GM23338 (cell line): ENCODE measurements at regions not wholly inside any gene's neighbourhood (a gene's known extent, or its start where the extent isn't known, plus 50 kb on each side); places are given as distances from the start of the nearest gene placed in this dataset.

ENCODE experiments used
- ATAC-seq: fragments of 200-7000 bp; cut with Tn5 transposase; 3 replicates; pipeline ENCODE4 v1.9.1; 2020
- DNase-seq: peaks from one replicate; pipeline ENCODE4 v3.0.0-alpha.2; 2015; ENCODE audit warnings: low spot score
- H2AFZ ChIP-seq: fragments of 200-600 bp; sonication (generic); 2 replicates; pipeline ENCODE4 v1.8.0; 2016; ENCODE audit warnings: antibody characterized with exemption, mild to moderate bottlenecking, moderate library complexity
- H3F3A ChIP-seq: fragments of 200-600 bp; sonication (generic); replicated peaks from 2 replicates; pipeline ENCODE4 v1.8.0; 2017; ENCODE audit warnings: antibody characterized with exemption, mixed run types, low read depth
- H3K27ac ChIP-seq: fragments of 200-600 bp; sonication (generic); 2 replicates; pipeline ENCODE4 v1.6.1; 2016; ENCODE audit warnings: low read depth
- H3K27me3 ChIP-seq: fragments of 200-600 bp; sonication (generic); 2 replicates; pipeline ENCODE4 v1.8.0; 2016; ENCODE audit warnings: mild to moderate bottlenecking, mixed run types, moderate library complexity; ENCODE audit not compliant: insufficient read depth
- H3K36me3 ChIP-seq: fragments of 200-600 bp; sonication (generic); 2 replicates; pipeline ENCODE4 v1.8.0; 2016; ENCODE audit warnings: mild to moderate bottlenecking; ENCODE audit not compliant: insufficient read depth
- H3K4me1 ChIP-seq: fragments of 200-600 bp; sonication (generic); 2 replicates; pipeline ENCODE4 v1.8.0; 2016; ENCODE audit warnings: mild to moderate bottlenecking, moderate library complexity; ENCODE audit not compliant: insufficient read depth
- H3K4me2 ChIP-seq: fragments of 200-600 bp; sonication (generic); 2 replicates; pipeline ENCODE4 v1.7.1; 2017; ENCODE audit warnings: mixed run types
- H3K4me3 ChIP-seq: fragments of 200-600 bp; sonication (generic); 2 replicates; pipeline ENCODE4 v1.6.1; 2016; ENCODE audit warnings: mixed run types
- H3K79me2 ChIP-seq: fragments of 200-600 bp; sonication (generic); replicated peaks from 2 replicates; pipeline ENCODE4 v1.8.0; 2017; ENCODE audit warnings: mild to moderate bottlenecking; ENCODE audit not compliant: insufficient read depth
- H3K9me2 ChIP-seq: fragments of 200-600 bp; sonication (generic); 2 replicates; pipeline ENCODE4 v1.8.0; 2017; ENCODE audit not compliant: insufficient read depth
- H4K20me1 ChIP-seq: fragments of 200-600 bp; sonication (generic); replicated peaks from 2 replicates; pipeline ENCODE4 v1.8.0; 2017; ENCODE audit warnings: mild to moderate bottlenecking; ENCODE audit not compliant: insufficient read depth
- H3K27ac Mint-ChIP-seq: 2 replicates; pipeline ENCODE4 v1.8.0; 2020; ENCODE audit warnings: inconsistent platforms, mild to moderate bottlenecking, moderate library complexity, mixed read lengths
- H3K27me3 Mint-ChIP-seq: 3 replicates; pipeline ENCODE4 v1.8.0; 2022; ENCODE audit warnings: low read depth, mild to moderate bottlenecking, moderate library complexity, mixed read lengths, inconsistent platforms; ENCODE audit not compliant: insufficient read depth, poor library complexity
- H3K36me3 Mint-ChIP-seq: 3 replicates; pipeline ENCODE4 v1.8.0; 2021; ENCODE audit warnings: low read depth, mild to moderate bottlenecking, inconsistent platforms, moderate library complexity, mixed read lengths
- H3K4me1 Mint-ChIP-seq: 3 replicates; pipeline ENCODE4 v1.8.0; 2020; ENCODE audit warnings: mild to moderate bottlenecking, inconsistent platforms, mixed read lengths
- H3K4me3 Mint-ChIP-seq: 3 replicates; pipeline ENCODE4 v1.8.0; 2021; ENCODE audit warnings: moderate library complexity, mild to moderate bottlenecking, inconsistent platforms, mixed read lengths
- H3K9me3 Mint-ChIP-seq: 3 replicates; pipeline ENCODE4 v1.8.0; 2020; ENCODE audit warnings: moderate library complexity, mild to moderate bottlenecking, inconsistent platforms, mixed read lengths
- CREB1 ChIP-seq: fragments of 250-450 bp; sonication (Bioruptor Pico); IDR thresholded peaks from 2 replicates; pipeline ENCODE4 v1.5.0; 2020; ENCODE audit warnings: low read depth, mild to moderate bottlenecking, moderate library complexity
- CTCF ChIP-seq, 2 experiments: fragments of 200-600 bp in 1 of 2; sonication (generic) in 1 of 2; conservative IDR thresholded peaks; 2 replicates each; pipeline versions ENCODE4 v1.5.1 to v1.6.1; 2016 to 2017; ENCODE audit warnings: antibody characterized with exemption in 2 of 2, low read depth in 2 of 2, mild to moderate bottlenecking in 2 of 2, moderate library complexity in 1 of 2
- ETS1 ChIP-seq: IDR thresholded peaks from 2 replicates; pipeline ENCODE4 v1.6.1; 2016; ENCODE audit warnings: antibody characterized with exemption
- EZH2 ChIP-seq: fragments of 200-600 bp; sonication (generic); IDR thresholded peaks from one replicate; pipeline ENCODE4 v1.8.0; 2017; ENCODE audit warnings: antibody characterized with exemption, mild to moderate bottlenecking, low read depth; ENCODE audit not compliant: unreplicated experiment
- EZH2phosphoT487 ChIP-seq: fragments of 200-600 bp; sonication (generic); IDR thresholded peaks from one replicate; pipeline ENCODE4 v1.8.1; 2018; ENCODE audit warnings: antibody characterized with exemption; ENCODE audit not compliant: unreplicated experiment
- JUNB ChIP-seq: IDR thresholded peaks from one replicate; pipeline ENCODE4 v1.6.1; 2016; ENCODE audit warnings: antibody characterized with exemption; ENCODE audit not compliant: unreplicated experiment
- NANOG ChIP-seq: IDR thresholded peaks from 2 replicates; pipeline ENCODE4 v1.6.1; 2016; ENCODE audit warnings: antibody characterized with exemption, borderline replicate concordance
- POLR2AphosphoS5 ChIP-seq: IDR thresholded peaks from 2 replicates; pipeline ENCODE4 v1.6.1; 2016; ENCODE audit warnings: antibody characterized with exemption, low read depth
- REST ChIP-seq: IDR thresholded peaks from one replicate; pipeline ENCODE4 v1.6.1; 2018; ENCODE audit warnings: antibody characterized with exemption; ENCODE audit not compliant: unreplicated experiment
- STAT1 ChIP-seq: IDR thresholded peaks from one replicate; pipeline ENCODE4 v1.6.1; 2016; ENCODE audit warnings: antibody characterized with exemption; ENCODE audit not compliant: unreplicated experiment
- ZNF114 ChIP-seq: fragments of 250-450 bp; sonication (Bioruptor Pico); IDR thresholded peaks from 2 replicates; pipeline ENCODE4 v1.5.0; 2020; ENCODE audit warnings: mild to moderate bottlenecking, moderate library complexity
- ZNF331 ChIP-seq: fragments of 250-450 bp; sonication (Bioruptor Pico); IDR thresholded peaks from 2 replicates; pipeline ENCODE4 v1.5.0; 2020; ENCODE audit warnings: low read depth, mild to moderate bottlenecking, moderate library complexity
- TF ChIP-seq, protein P1 (sequence below): fragments of 250-450 bp; sonication (Bioruptor Pico); IDR thresholded peaks from 2 replicates; pipeline ENCODE4 v1.5.0; 2020; ENCODE audit warnings: mild to moderate bottlenecking, moderate library complexity

DNA sequence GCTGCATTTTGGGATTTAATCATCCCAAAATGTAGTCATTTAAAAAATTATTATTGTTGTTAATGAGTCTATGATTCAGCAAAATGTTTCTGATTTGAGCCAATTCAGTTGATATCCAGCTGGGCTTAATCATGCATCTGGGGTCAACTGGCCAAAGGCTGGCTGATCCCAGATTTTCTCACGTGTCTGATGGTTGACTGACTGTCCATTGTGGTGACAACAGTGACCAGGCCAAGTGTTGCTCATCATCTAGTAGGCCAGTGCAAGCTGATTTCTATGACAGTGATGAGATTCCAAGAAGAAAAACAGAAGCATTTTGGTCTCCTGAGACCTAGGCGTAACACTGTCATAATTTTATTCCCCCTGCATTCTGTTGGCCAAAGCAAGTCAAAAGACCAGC lies 80.1 kb upstream of the ZC3H11B start:
- DNase-seq = no peak
- Histone ChIP-seq H3K27me3 (no peaks in the 10 kb centered on the region), H3K79me2 (no peaks in the 10 kb centered on the region), H3K4me3 (no peak overlapping the region), H3K4me2 (no peak overlapping the region), H3K36me3 (no peaks in the 10 kb centered on the region), H3K27ac (no peak overlapping the region), H3F3A (no peaks in the 10 kb centered on the region), H4K20me1 (no peaks in the 10 kb centered on the region), H3K9me2 (0 out of 2 replicates have a peak, but pooled peaks cover 4% of the 10 kb centered on the region), H2AFZ (no peak overlapping the region), H3K4me1 (no peaks in the 10 kb centered on the region)
- H3K36me3 Mint-ChIP-seq = no peaks in the 10 kb centered on the region
- no peak overlapping the region for H3K27ac Mint-ChIP-seq
- no peak for ATAC-seq
- H3K4me1 Mint-ChIP-seq = no peaks in the 10 kb centered on the region
- no peak overlapping the region for H3K4me3 Mint-ChIP-seq
- H3K9me3 Mint-ChIP-seq = no peaks in the 10 kb centered on the region
- H3K27me3 Mint-ChIP-seq = peaks cover 3% of the 10 kb centered on the region
- TF ChIP-seq CTCF (conservative IDR thresholded peaks at IDR 0.05; ENCODE audit: low read depth in 2 of 2) = no peak
- TF ChIP-seq REST = no peak
- no peak for TF ChIP-seq ZNF114 (CRISPR knock-in tag)
- no peak for TF ChIP-seq NANOG
- TF ChIP-seq POLR2AphosphoS5 = no peak
- no peak for TF ChIP-seq STAT1
- no peak for TF ChIP-seq CREB1
- TF ChIP-seq ETS1 = no peak
- no peak for TF ChIP-seq EZH2
- no peak for TF ChIP-seq ZNF331 (CRISPR knock-in tag)
- TF ChIP-seq, protein P1, sequence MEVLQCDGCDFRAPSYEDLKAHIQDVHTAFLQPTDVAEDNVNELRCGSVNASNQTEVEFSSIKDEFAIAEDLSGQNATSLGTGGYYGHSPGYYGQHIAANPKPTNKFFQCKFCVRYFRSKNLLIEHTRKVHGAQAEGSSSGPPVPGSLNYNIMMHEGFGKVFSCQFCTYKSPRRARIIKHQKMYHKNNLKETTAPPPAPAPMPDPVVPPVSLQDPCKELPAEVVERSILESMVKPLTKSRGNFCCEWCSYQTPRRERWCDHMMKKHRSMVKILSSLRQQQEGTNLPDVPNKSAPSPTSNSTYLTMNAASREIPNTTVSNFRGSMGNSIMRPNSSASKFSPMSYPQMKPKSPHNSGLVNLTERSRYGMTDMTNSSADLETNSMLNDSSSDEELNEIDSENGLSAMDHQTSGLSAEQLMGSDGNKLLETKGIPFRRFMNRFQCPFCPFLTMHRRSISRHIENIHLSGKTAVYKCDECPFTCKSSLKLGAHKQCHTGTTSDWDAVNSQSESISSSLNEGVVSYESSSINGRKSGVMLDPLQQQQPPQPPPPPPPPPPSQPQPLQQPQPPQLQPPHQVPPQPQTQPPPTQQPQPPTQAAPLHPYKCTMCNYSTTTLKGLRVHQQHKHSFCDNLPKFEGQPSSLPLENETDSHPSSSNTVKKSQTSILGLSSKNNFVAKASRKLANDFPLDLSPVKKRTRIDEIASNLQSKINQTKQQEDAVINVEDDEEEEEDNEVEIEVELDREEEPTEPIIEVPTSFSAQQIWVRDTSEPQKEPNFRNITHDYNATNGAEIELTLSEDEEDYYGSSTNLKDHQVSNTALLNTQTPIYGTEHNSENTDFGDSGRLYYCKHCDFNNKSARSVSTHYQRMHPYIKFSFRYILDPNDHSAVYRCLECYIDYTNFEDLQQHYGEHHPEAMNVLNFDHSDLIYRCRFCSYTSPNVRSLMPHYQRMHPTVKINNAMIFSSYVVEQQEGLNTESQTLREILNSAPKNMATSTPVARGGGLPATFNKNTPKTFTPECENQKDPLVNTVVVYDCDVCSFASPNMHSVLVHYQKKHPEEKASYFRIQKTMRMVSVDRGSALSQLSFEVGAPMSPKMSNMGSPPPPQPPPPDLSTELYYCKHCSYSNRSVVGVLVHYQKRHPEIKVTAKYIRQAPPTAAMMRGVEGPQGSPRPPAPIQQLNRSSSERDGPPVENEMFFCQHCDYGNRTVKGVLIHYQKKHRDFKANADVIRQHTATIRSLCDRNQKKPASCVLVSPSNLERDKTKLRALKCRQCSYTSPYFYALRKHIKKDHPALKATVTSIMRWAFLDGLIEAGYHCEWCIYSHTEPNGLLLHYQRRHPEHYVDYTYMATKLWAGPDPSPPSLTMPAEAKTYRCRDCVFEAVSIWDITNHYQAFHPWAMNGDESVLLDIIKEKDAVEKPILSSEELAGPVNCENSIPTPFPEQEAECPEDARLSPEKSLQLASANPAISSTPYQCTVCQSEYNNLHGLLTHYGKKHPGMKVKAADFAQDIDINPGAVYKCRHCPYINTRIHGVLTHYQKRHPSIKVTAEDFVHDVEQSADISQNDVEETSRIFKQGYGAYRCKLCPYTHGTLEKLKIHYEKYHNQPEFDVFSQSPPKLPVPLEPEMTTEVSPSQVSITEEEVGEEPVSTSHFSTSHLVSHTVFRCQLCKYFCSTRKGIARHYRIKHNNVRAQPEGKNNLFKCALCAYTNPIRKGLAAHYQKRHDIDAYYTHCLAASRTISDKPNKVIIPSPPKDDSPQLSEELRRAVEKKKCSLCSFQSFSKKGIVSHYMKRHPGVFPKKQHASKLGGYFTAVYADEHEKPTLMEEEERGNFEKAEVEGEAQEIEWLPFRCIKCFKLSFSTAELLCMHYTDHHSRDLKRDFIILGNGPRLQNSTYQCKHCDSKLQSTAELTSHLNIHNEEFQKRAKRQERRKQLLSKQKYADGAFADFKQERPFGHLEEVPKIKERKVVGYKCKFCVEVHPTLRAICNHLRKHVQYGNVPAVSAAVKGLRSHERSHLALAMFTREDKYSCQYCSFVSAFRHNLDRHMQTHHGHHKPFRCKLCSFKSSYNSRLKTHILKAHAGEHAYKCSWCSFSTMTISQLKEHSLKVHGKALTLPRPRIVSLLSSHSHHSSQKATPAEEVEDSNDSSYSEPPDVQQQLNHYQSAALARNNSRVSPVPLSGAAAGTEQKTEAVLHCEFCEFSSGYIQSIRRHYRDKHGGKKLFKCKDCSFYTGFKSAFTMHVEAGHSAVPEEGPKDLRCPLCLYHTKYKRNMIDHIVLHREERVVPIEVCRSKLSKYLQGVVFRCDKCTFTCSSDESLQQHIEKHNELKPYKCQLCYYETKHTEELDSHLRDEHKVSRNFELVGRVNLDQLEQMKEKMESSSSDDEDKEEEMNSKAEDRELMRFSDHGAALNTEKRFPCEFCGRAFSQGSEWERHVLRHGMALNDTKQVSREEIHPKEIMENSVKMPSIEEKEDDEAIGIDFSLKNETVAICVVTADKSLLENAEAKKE (CRISPR knock-in tag) = no peak
- no peak for TF ChIP-seq EZH2phosphoT487
- TF ChIP-seq JUNB = no peak
